ENCODE measurements at regions not wholly inside any gene's neighbourhood (a gene's known extent, or its start where the extent isn't known, plus 50 kb on each side); places are given as distances from the start of the nearest gene placed in this dataset.

DNA sequence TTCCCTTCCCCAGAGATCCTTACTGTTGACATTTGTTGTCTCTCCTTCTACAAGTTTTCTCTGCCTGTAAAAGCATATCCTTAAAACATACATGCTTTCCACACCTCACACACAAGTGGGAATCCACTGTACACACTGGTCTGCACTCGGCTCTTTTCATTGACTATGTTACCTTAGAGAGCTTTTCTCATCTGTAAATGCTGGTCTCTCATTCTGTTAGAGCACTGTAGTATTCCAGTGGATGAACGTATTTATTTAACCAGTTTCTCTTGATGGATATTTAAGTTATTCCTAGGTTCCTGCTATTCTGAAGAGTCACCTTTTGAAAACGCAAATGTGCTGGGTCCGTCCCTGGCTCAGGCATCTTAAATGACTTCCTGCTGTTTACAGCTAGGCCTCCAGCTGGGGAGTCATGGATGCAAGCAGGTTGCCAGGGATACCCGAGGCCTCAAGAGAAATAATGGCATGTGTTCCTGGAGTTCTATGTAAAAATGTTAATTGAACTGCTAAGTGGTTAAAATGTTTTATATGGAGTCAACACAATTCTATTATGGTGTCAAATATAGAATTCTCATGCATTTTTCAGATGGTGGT, 61.1 kb upstream of the TGM3 start:
- TF ChIP-seq CTCF (IDR thresholded peaks at IDR 0.05) (no peak), EZH2 (IDR thresholded peaks at IDR 0.05) (no peak)

Data from neural progenitor cell (in vitro differentiated cells).